ENCODE measurements at regions not wholly inside any gene's neighbourhood (a gene's known extent, or its start where the extent isn't known, plus 50 kb on each side); places are given as distances from the start of the nearest gene placed in this dataset.
"Not testable (repeated sequence)": the region's sequence is repeated elsewhere in the genome, so short reads cannot be mapped to it uniquely, and the experiment has no call there.

DNA sequence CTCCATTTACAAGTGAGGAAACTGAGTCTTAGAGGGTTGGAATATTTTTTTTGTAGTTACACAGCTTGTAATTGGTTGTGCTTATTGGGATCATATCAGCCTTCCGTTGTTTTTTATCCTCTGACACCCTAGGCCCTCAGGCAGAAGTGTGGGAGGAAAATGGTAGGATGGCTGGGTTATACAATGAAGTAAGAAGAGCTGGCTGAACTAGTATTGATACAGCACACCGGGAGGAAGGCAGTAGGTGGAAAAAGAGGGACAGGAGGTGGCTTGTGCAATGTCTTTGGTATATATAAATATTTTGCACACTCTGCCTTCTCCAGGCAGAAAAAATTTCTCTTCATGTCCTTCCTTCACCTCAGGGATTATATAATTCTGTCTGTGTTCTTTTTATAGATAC lies 214.3 kb upstream of the SGO1 start:
- DNase-seq (ENCODE audit: low spot score): no peak

DNA sequence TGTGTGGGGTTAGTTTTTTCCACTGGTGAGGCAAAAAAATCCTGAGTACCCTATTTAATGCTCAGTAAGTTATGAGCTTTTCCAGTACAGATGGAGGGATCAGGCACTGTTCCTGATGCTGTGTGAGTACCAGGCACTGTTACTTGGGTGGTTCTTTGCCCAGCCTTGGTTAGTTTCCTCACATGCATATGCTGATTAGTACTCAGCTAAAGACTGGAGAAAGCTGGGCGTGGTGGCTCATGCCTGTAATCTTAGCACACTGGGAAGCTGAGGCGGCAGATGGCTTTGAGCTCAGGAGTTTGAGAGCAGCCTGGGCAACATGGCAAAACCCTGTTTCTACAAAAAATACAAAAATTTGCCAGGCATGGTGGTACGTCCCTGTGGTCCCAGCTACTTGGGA lies 210.3 kb upstream of the SGO1 start:
- DNase-seq (ENCODE audit: low spot score): no peak

DNA sequence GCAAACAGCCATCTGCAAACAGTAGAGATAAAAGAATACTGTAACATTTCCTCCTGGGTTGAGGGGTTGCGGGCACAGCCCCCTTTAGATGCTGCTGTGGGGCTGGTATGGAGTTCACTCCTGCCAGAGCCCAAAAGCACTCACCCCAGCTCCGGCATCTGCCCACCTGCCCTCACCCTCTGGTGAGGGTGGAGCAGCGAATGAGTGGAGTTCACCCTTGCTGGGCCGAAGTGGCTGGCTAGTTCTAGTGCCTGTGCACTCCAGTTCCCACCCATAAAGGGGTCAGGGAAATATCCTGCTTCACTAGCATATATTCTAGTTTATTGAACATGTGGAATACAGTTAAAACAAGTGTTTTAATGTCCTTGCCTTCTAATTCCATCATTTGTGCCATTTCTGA lies 209.7 kb upstream of the SGO1 start:
- no peak for DNase-seq (ENCODE audit: low spot score)

DNA sequence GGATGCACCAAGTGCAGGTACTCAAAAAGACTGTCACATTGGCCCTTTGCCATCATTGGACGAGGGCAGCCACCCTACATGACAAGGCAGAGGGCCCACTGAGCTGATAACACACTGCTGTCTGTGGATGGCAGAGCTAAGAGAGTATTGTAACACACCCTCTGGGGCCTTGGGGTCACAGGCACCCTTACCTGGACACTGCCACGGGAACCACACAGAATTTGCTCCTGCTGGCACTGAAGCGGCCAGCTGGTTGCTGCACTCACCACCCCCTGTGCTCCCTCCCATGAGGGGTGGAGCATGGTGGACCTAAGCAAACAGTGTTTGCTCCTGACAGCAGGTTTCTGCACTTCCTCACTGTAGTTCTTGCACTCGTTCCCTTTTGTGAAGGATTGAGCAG lies 208.2 kb upstream of the SGO1 start:
- no peak for DNase-seq (ENCODE audit: low spot score)

DNA sequence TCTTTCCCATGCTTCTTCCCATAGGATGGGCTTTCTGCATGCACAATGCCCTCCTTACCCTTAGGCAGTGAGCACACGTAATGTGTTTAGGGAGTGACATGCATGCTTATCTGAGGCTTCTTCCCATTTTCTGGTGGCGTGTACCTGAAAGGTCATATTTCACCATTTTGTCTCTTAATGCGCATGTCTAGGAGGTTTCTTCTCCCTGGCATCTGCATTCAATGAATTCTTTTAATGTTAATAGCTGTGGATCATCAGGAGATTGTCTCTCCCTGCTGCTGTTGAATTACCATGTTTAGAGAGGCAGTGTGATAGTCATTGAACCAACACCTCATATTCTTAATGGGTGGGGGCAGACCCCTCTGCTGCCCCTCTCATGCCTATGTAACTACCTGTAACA lies 205.6 kb upstream of the SGO1 start:
- no peak for DNase-seq (ENCODE audit: low spot score)

DNA sequence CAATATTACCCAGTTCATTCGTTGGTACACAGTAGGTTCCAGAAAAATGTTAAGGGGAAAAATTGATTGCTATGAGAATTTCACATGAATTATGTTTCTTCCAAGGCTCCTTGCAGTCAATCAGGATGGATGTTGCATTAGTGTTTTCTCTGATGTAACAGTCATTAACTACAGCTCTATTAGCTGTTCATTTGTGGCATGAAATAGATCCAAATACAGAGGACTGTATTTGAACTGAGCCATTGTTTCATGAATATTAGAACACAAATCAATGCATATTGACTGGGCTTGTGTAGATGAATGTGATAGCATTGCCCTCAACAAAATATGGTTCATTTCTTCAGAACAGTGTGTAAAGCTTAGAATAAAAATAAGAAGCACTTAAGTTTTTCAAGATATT lies 203.0 kb upstream of the SGO1 start:
- DNase-seq (ENCODE audit: low spot score): no peak

DNA sequence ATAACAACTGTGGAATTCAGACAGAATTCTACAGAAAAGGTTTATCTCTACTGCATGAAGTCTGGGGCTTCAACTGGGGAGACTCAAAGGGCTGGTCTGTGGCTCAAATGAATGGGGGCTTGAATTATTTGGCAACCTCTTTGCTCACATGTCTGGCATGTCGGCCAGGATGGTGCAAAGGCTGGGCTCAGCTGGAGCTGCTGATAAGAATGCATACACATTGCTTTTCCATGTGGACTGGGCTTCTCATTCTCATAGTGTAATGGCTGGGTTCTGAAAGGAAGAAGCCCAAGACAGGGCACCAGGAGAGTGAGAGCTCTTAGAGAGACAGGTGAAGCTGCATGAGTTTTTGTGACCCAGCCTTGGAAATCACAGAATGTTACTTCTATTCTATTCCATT lies 194.3 kb upstream of the SGO1 start:
- DNase-seq (ENCODE audit: low spot score): no peak

DNA sequence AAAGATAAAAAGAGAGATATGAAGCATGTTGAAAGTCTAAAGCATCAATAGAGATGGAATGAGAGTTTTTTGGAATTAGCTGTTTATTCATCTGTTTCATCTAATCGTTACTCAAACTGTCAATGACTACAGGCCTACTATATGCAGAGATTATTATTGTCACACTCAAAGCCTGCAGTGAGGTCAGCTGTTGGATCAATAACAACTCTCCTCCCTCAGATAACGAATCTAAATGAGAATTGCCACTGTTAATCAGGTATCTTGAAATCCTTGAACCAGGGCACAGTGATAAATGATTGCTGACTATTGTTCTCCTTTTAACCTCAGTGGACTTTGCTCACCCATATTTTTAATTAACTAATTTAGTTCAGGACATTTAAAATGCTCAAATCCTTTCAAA lies 192.3 kb upstream of the SGO1 start:
- DNase-seq (ENCODE audit: low spot score): no peak

DNA sequence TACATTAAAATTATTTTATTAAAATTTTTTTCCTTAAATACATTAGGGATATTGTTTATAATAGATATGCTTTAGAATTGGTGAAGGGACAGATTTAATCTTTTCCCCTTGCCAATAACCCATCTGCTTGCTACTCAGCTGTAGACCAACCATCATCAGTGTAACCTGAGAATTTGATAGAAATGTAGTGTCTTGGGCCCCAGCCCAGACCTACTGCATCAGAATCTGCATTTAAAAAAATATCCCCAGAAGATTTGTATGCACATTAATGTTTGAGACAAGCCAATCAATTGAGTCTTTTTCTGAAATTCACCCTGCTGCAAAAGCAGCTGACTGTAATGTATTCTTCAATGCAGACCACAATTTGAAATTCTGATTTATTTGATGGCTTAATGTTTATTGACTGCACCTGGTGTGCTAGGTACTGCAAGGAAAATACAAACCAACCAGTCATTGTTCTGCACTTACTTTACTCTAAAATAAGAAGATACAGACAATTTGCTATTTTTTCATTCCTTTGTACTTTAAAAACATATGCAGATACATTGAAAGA lies 190.7 kb upstream of the SGO1 start:
- no peak for DNase-seq (ENCODE audit: low spot score)

DNA sequence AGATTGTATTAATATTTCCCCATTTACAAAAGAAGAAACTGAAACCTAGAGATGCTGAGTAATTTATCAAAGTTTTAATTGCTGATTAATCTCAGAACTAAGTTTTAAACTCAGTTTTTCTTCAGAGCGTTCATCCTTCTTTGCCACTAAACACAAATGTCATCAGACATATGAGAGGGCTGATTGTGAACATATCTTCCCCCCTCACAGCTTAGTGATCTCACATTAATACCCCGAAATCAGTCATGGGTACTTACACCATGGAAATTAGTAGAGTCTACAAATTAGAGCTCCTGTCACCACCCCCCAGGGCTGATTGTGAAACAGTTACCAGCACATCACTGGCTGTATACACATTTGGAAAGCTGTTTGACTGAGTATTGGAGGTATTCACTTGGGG lies 189.3 kb upstream of the SGO1 start:
- no peak for DNase-seq (ENCODE audit: low spot score)

DNA sequence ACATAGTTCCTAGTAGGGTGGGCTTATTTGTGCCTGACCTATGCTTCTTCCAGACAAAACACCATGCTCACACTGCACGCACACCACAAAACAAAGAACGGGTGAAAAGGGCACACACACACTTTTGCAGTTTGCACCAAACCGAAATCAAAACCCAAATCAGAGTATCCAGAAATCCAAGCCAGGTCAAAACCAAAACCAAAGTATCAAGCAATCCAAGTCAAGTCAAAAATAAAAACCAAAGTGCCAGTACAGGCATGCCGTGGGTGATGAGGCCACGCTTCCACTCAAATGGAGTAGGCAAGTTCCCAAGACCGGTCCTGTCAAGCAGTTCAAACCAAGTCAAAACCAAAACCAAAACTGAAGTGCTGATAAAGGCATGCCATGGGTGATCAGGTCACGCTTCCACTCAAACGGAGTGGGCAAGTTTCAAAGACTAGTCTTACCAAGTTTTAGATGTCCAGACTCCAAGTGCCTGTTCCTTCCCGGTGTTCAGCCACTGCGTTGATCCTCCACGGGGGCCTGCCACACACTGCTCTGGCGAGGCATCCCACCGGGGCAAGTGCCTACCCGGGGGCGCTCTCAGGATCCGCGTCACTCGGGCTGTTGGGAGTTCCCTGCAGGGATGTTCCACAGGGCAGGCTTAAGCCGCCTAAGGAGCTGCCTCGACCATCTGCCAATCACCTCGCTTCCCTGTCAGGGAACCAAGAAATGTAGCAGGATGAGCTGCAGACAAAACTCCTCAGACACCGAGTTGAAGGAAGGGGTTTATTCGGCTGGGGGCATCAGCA lies 184.5 kb upstream of the SGO1 start:
- DNase-seq (ENCODE audit: low spot score): not testable (repeated sequence)

DNA sequence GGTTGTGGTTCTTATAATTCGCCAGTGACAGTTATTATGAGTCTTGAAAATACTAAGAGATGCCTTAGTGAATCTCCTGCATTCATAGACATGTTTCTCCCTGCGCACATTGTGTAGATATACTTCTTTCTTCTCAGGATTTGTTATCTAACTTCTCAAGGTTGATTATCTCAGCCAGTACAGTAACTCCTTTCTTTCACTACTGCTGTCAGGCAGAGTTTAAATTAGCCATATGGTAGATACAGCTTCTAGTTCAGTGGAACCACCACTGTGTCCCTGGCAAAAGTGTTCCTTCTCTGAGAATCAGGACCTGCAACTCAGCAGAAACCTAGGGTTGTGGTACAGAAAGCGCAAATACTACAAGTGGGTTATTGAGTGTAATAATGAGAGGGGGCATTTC lies 175.0 kb upstream of the SGO1 start:
- no peak for DNase-seq (ENCODE audit: low spot score)

DNA sequence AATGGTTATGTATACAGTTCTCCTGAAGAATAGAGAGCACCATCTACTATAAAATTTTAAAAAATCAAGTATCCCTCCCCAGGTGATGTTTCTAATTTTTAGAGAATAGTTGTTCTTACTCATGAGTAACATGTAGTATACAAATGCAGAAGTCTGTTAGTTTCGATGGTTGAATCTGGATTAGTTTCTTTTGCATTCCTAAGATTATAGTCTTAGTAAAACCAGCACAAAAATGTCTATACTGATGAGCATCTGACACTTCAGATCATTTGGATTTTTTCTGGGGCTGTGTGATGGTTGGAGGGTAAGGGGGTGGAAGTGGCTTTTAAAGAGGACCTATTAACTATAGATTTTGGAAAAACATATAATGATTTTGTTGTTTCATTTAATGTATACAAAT lies 167.3 kb upstream of the SGO1 start:
- no peak for DNase-seq (ENCODE audit: low spot score)

DNA sequence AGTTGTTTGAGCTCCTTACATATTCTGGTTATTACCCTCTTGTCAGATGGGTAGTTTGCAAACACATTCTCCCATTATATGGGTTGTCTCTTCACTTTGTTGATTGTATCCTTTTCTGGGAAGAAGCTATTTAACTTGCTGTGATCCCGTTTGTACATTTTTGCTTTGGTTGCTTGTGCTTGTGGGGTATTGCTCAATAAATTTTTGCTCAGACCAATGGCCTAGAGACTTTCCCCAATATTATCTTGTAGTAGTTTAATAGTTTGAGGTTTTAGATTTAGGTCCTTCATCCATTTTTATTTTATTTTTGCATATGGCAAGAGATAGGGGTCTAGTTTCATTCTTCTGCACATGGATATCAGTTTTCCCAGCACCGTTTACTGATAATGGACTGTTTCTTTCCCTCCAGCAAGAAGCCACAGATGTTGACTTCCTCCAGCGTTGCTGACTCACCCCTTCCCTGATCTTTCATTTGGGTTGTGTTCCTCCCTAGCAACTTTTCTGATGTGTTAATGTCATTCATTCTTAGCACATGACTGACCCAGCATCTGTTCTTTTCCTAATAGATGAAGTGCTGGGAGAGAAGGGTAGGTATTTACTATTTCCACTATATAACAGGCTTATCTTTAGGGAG lies 166.7 kb upstream of the SGO1 start:
- DNase-seq (ENCODE audit: low spot score): no peak

DNA sequence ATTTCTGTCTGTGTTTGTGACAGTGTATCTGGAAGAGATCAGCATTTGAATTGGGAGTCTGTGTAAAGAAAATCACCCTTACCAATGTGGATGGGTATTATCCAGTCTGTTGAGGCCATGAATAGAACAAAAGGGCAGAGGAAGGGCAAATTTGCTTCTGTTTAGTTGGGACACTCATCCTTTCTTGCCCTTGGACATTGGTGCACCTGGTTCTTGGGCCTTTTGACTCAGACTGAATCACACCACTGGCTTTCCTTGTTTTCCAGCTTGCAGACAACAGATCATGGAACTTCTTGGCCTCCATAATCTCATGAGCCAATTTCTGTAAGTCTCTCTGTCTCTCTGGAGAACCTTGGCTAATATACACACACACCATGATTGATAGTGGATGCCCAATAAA lies 164.4 kb upstream of the SGO1 start:
- DNase-seq (ENCODE audit: low spot score): no peak

DNA sequence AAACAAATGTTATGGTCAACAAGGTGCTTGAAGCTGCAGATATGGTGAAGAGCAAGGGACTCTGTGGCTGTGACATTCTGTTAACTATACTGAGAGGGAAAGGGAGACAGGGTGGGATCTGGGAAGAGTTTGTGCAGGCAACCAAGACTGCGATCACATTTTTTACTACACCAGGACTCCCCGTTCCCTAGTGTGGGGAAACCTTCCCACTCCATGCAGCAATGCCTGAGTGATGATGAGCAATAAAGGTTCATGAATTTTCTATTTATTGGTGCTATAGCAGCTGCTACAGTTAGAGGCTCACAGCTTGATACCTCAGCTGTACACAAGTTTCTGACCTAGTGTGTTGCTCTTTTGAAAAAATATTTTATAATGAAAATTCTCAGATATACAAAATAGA lies 160.9 kb upstream of the SGO1 start:
- no peak for DNase-seq (ENCODE audit: low spot score)

DNA sequence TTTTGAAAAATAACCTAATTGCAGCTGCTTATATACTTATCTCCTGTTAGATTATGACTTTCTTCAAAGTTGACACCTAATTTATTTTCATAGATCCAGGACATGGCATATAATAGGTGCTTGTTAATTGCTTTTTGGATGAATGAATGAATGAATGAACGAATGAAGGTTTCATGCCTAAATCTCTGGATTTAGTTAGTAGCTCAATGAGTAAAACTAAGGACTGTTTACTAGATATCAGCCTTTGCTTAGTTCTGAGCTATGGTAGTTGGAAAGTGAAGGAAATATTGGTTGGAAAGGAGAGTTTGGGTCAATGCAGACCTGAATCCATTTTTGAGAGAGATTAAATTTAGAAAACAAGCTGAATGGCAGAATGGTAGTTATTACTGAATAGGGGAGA lies 160.4 kb upstream of the SGO1 start:
- no peak for DNase-seq (ENCODE audit: low spot score)

DNA sequence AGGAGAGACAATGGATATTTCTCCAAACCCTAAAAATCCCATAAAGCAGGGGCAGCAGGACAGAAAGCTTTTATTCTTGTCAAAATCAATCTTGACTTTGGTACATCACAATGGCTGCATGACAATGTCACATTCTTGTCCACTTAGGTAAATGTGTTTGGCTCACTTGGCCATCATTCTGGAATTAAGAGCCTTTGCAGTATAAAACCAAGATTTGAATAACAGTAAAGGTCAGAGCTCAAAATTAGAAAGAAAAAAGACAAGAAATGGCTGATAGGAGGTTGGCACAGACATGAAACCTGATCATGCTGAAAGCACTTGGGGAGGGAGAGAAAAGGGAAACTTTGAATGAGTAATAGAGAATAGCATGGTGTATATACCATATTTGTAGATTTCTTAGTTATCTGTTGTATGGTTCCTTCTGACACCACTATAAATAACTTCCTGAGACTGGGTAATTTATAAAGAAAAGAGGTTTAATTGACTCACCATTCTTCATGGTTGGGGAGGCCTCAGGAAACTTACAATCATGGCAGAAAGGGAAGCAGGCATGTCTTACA lies 158.5 kb upstream of the SGO1 start:
- DNase-seq (ENCODE audit: low spot score): no peak

DNA sequence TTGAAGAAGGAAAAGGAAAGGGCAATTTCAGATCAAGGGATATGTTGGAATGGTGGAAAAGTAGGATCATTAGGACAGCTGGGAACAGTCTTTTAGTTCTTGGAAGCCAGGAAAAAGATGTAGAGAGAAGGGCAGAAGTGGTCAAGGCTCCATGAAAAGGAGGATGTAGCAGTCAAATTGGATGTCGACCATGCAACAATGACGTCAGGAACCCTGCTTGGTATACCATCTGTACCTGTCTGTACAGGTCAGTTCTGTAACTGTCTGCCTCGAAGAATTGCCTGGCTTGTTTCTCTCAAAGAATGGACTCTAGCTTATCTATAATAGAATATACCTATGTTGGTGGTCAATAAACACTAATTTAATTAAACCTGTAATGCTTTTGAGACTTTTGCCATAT lies 157.8 kb upstream of the SGO1 start:
- no peak for DNase-seq (ENCODE audit: low spot score)

DNA sequence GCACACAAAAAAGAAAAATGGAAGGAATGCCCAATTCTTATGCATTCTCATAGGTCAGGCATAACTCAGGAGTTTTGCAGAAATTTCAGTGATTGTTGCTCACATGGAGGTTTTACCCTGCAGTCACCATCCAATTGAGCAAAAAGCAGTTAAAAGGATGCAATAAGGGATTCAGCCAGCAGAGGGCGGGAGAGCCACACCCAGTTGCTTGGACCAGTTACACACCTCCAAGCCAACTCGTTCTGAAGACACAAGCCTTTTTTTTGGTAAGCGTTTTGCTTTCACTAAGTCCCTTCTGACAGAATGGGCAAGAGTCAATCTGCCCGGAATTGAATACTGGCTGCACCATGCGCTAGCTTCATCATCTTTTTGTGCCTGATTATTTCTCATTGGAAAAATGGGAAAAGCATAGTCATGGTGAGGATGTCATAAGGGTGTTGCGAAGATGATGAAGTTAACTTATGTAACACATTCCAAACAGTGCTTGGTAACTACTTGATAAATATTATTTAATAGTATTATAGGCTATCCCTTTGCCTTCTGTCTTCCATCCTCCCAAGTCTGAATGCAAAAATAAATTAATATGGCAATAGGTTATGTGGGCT lies 154.4 kb upstream of the SGO1 start:
- DNase-seq (ENCODE audit: low spot score): peak; percentile 70

DNA sequence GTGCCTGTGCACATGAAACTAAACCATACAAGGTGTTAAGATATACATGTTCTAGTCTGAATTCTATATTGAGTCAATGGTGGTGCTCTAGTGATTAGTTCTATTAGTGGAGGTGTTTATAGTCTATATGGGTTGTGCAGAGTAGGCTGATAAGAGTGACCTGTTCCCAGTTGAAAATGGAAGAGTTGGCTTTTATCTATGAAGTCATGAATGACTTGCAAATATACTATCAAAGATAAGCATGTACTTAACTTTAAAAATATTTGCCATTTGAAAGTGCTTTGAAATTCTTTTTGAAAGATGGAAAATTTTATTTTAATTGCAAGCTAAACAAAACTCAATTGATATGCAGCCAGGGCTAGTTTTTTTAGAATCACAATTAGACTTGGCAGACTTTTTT lies 150.6 kb upstream of the SGO1 start:
- no peak for DNase-seq (ENCODE audit: low spot score)

DNA sequence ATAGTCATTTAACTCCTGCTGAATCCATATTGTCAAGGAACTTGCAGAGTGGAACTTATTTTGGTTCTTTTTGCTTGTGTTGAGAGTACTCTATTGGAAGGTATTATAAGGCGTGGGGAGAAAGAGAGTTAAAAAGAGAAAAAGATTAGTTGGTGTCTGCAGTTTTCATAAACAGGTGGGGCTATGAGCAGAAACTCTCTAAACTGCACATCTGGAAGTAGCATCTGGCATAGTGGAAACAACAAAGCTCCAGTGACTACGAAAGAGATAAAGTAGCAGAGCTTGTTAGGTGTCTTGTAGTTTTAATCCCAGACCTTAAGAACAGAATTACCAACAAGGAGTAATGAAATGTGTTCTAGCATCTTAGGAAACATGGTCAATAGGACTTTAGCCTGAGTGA lies 148.8 kb upstream of the SGO1 start:
- no peak for DNase-seq (ENCODE audit: low spot score)

DNA sequence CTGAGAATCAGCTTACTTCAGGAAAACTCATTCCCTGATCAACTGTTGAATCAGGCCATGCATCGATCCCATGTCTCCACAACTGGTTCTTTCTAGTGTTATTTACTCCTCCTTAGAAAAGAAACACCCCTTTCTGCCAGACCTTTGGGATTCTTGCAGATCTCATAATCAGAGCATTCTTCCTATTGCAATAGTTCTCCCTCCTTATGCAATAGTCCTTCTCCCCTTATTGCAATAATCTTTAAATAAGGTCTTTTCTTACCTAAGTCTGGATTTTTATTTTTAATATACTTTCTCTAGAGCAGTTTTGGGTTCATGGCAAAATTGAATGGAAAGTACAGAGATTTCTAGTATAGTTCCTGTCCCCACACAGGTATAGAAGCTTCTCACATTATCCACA lies 141.9 kb upstream of the SGO1 start:
- DNase-seq (ENCODE audit: low spot score): no peak
